ENCODE measurements at regions not wholly inside any gene's neighbourhood (a gene's known extent, or its start where the extent isn't known, plus 50 kb on each side); places are given as distances from the start of the nearest gene placed in this dataset.
A peak's percentile ranks its signal among the peaks of the same experiment; 100 is the strongest.
"Not testable (repeated sequence)": the region's sequence is repeated elsewhere in the genome, so short reads cannot be mapped to it uniquely, and the experiment has no call there.

DNA sequence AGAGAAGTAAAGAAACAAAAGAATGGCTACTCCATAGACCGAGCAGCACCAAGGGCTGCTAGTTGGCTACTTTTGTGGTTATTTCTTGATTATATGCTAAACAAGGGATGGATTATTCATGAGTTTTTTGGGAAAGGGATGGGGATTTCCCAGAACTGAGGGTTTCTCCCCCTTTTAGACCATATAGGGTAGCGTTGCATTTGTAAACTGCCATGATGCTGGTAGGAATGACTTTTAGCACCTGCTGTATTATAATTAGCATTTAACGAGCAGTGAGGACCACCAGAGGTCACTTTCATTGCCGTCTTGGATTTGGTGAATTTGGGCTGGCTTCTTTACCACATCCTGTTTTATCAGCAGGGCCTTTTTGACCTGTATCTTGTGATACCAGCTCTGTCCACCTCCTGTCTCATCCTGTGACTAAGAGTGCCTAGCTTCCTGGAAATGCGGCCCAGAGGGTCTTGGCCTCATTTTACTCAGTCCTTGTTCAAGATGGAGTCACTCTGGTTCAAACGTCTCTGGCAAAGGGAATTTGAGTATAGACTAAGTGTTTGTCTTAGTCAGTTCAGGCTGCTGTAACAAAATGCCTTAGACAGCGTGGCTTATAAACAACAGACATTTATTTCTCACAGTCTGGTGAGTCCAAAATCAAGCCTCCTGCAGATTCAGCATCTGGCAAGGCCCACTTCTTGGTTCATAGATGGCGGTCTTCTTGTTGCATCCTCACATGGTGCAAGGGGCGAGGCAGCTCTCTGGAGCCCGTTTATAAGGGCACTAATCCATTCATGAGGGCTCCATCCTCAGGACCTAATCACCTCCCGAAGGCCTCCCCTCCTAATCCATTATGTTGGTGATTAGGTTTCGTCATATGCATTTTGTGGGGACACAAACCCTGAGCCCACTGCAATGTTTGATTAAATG lies 348.3 kb upstream of the SFSWAP start:
- no peak for DNase-seq (ENCODE audit: low spot score)

DNA sequence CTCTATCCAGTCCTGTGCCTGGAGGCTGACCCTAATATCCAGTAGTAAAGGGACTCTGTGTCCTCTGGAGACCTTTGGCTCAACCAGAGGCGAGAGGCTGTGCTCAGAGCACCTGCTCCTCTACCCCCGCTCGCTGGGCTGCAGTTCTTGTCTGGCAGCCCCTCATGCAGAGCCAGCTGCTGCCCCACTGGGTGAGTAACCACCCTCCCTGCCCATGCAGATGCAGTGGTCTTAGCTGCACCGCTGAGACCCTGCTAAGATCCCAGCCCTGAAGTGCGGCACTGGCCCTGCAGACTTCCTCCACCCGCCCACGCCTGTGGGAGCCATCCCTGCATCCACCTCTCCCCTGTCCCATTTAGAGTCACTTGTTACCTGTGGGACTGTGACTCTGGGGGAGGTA lies 347.5 kb upstream of the SFSWAP start:
- DNase-seq (ENCODE audit: low spot score) = no peak

DNA sequence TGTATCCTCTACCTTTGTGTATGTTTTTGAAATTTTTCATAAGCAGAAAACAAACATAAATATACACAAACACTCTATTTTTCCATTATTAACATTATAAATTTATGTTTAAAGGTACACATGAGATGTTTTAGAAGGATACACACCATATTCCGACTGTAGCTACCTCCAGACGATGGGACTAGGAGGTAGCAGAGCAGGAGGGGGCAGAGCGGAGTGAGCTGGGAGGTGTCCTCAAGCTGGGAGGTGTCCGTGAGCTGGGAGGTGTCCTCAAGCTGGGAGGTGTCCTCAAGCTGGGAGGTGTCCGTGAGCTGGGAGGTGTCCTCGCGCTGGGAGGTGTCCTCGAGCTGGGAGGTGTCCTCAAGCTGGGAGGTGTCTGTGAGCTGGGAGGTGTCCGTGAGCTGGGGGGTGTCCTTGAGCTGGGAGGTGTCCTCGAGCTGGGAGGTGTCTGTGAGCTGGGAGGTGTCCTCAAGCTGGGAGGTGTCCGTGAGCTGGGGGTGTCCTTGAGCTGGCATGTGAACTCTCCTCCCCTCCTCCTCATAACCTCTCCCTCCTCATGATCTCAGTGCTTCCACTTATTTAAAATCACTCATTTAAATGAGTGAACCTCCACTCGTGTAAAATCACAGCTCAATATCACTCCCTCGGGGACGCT lies 346.9 kb upstream of the SFSWAP start:
- no peak for DNase-seq (ENCODE audit: low spot score)

DNA sequence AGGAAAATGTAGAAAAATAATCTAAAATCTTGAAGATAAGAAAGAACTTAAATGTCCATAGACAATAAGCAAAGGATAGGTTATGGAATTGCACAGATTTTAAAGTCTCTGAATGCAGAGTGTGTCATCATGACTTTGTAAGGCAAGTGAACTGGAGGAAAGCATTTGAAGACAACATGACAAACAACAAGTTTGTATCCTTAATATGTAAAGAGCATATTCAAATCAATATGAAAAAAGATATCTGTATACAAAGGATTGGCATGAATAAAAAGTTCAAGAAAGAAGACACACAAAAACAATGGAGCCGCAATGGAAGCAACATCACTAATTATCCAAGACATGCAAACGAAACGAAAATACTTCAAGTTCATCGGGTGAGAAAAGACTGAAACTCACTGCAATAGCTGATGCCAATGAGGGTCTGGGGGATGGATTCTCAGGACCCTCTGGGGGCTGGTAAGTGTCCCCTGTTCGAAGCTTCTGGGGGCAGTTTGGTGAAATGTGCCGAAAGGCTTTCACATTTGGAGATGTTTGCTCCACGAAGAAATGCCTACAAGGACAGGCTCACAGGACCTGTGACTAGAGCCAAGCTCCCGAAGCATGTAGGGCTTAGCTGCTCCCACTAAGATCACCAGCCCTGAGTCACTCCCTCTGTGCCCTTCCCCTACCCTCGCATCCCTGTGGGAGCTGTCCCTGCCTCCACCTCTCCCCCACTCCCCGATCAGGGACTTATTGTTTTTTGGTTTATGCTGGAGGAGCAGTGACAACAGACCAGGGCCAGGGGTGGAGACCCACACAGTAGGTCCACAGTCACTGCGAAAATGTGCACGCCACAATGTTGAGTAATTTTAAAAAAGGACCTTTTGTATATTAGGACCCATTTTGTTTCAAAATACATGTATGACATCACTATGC lies 345.7 kb upstream of the SFSWAP start:
- DNase-seq (ENCODE audit: low spot score) = no peak

DNA sequence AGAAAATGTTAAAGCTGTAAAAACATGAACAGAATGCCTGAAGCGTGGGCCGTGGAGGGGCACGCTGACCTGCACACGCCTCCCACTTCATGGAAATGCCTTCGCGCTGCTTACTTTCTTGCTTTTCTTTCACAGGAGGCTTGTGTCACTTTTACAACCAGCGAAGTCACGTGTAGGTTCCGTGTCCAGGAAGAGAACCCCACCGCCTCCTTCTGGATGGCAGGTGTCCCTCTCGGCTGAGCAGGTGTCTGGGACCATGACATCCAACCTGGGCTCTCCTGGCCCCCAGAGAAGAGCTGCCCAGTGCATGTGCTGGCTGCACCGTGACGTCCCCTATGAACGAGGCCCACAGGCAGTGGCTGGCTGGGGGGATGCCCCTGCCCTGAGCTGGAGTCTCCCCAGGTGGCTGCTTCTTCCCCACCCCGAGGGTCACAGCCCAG lies 345.0 kb upstream of the SFSWAP start:
- no peak for DNase-seq (ENCODE audit: low spot score)

DNA sequence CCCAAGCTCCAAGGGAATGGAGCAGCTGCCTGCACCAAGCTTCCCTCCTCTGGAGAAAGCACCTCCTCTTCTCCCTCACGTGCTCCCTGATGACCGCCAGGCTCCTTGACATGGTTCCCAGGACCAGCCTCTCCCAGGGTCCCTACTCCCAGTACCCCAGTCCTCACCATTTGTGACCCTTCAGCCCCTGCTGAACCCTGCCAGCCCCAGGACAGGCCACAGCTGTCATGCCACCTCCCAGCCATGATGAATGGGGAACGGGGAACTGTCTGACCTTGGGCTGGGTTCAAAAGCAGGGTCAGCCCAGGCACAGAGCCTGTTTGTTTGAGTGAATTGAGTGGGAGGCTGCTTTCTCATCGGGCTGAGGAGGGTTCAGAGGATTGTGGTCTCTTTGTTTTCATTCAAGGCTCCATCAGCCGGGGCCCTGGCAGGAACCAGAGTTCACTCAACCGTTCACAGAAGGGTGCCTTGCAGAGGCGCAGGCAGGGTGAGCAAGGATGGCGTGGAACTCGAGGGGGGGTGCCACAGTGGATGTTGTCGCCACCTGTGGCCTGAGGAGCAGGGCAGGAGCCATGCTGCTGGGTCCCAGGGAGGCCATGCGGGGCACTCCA lies 344.5 kb upstream of the SFSWAP start:
- DNase-seq (ENCODE audit: low spot score) = no peak

DNA sequence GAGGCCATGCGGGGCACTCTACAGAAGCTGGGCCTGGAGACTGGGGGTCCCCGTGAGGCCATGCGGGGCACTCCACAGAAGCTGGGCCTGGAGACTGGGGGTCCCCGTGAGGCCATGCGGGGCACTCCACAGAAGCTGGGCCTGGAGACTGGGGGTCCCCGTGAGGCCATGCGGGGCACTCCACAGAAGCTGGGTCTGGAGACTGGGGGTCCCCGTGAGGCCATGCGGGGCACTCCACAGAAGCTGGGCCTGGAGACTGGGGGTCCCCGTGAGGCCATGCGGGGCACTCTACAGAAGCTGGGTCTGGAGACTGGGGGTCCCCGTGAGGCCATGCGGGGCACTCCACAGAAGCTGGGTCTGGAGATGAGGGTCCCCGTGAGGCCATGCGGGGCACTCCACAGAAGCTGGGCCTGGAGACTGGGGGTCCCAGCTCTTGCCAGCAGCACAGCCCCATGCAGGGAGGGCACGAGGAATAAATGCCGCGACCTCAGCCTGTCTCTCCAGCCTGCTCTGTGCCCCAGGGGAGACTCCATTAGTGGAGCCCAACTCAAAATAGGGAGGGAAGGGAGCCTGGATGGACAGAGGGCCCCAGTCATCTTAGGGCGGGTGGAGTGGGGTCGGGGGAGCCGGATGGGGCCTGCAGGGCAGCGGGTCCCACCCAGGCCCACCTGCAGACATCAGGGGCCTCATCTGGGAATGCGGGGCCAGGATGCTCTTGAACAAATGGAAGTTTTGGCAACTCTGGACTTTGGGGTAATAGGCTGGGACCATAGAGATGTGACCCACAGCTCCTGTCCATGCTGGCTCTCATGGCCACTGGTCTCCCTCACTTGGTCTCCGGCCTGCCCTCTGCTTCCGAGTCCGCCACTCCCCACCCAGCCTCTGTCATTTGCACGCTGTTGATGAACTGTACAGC lies 343.6 kb upstream of the SFSWAP start:
- not testable (repeated sequence) for DNase-seq (ENCODE audit: low spot score)

DNA sequence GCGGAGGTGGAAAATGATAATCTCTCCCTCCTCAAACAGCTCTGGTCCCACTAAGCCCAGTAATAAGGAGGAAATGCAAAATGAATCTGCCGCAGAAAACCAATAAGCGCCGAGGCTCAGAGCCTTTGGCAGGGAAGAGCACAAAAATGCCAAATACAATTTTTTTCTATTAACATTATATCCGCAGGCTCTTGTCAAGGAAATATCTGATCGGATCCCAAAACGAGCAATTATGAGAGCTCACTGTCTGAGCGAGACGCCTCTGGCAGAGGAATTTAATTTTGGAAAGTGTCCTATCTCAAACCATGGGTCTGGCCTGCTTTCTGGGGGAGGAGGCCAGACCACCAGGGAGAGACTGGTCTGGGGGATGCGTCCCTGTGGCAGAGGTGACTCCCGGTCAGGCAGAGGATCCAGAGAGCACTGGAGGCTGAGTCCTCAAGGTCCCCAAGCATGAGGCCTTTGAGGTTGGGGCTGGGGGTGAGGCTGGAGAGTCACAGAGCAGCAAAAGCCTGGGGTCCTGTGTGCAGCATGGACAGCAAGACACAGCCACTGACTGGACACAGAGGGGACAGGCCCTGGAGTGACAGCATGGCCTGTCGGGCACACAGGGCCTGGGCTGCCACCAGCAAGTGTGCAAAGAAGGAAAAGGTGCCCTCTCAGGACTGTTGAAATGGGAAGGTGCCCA lies 342.8 kb upstream of the SFSWAP start:
- DNase-seq (ENCODE audit: low spot score) = no peak

DNA sequence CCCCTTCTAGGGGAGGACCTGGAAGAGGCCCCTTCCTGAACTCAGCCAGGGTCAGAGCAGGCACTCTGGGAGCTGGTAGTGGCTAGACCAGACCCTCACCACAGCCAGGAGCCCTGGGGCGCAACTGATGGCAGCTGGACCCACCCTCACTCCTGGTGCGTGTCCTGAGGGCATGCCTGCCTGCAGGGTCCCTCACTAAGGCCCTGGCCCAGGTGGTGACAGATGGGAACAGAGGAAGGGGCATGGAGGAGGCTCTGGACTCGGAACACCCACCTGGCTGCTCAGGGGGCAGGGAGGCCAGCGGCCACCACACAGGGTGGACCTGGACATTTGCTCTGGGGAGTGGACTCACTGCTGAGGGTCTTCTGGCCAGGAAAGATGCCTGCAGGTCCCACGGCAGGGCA lies 342.2 kb upstream of the SFSWAP start:
- DNase-seq (ENCODE audit: low spot score) = no peak

DNA sequence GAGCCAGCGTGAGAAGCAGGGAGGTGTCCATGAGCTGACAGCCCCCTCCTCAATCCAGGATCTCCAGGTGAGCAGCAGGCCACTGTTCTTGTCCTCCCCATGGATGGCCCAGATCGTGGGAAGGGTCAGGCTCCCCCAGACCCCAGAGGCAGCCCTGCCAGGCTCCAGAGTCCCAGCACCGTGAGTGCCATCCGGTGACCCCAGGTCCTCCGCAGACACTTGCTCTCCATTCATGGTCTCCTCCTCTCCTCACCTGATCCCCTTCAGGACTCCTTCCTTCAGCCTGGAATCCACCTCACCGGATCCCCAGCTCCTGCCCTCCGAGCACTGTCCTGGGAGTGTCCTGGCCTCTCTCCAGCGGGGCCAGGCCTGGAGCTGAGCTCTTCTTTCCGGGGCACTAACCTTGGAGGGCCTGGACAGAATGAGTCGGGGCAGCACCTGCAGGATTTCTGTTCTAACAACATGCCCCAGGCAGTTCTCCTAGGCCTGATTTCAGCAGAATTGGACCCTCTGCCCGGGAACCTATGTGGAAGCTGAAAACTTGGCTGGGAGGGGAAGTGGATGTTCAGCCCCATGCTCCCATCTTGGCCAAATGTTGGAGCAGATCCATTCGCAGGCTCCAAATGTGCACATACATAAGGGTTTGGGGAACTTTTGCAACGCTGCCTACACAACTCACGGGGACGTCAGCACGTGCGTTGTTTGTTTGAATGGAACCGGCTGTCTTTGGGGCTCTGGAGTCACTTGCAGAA lies 341.6 kb upstream of the SFSWAP start:
- no peak for DNase-seq (ENCODE audit: low spot score)

DNA sequence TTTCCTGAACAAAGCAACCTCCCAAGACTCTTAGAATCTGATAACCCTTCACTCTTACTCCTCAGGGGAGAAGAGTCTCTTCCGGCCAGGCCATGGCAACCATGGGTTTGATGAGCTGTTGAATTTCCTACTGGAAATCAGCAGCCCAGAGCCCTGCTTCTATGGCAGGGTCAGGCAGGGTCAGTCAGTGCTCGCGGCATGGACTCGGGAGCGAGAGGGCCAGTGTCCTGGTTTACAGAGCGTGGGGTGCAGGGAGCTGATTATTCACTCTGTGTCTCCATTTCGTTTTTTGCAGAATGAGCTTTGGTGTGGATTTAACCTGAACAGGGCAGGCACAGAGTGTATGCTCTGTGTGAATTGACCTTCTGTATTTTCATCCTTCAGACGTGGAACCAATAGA lies 340.6 kb upstream of the SFSWAP start:
- DNase-seq (ENCODE audit: low spot score) = no peak

DNA sequence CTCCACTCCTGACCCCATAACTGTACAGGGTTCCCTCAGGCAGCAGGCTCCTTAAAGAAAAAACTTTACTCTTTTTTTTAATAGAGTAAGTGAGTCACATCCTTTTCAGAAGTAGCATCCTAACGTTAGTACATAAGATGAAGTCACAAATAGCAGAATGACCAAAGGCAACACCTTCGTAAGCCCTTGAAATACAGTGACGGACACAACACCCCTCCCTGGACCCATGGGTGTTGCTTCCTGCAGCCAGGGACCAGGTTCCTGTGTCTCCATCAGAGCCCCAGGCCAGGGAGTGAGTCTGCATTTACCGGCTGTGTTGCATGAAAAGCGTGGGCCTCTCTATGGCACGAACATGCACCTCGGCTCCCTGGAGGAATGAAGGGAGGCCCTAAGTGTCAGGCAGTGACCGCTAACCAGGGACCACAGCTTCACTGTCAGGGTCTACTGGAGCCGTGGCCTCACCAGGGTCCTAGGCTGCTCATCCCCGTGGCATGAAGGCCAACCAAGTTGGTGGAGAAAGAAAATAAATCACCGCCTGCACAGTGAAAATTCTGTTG lies 340.0 kb upstream of the SFSWAP start:
- no peak for DNase-seq (ENCODE audit: low spot score)

DNA sequence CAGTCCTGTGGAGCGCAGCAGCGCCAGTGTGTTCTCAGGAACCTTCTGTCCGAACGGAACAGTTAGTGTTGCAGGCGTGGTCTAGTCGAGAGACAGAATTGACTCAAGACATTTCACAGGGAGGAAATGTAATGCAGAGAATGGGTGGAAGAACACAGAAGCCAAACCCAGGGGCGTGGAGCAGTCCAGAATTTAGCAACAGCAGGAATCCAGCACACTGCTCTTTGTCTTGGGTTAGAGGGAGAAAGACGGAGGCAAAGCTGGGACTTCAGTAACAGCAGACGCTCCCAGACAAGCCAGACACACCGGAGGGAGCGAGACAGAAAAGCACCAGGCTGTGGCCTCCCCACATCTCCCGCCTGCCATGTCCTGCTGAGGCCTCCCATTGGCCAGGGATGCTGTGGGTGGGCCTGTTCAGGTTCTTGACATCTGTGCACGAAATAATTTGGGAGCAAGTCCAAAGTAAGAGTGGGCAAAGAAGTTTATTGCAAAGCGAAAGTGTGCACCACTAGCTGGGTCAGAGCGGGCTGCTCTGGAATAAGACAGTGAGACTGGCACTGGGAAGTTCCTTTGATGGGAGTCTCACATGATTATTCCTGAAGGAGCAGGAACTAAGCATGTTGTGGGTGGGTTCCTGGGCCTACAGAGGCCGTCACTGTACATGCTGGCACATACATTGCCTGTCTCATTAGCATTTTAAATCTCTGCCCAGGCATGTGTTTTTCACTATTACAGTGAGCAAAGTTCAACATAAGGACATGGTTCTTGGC lies 339.3 kb upstream of the SFSWAP start:
- DNase-seq (ENCODE audit: low spot score) = peak; percentile 46

DNA sequence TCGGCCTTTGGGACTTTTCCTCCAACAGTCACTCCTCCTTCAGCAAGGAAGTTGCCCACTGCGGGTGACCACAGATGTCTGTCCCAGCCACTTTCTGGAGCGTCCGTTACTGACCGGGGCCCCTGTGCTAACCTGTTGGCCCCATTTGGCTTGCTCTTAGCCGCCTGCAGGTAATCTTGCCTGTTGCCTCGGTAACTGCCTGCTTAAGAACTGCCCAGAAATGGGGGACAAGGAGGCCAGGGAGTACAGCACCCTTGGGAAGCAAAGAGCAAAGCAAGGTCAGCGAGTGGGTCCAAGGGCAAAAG lies 338.8 kb upstream of the SFSWAP start:
- no peak for DNase-seq (ENCODE audit: low spot score)

DNA sequence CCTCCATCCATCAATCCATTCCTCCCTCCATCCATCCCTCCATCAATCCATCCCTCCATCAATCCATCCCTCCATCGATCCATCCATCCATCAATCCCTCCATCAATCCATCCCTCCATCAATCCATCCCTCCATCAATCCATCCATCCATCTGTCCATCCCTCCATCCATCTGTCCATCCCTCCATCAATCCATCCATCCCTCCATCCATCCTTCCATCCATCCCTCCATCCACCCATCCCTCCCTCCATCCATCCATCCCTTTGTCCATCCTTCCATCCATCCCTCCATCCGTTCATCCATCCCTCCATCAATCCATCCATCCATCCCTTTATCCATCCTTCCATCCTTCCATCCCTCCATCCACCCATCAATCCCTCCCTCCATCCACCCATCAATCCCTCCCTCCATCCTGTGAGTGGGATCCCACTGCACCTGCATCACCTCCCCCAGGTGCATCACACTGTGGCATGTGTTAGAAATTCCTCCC lies 338.1 kb upstream of the SFSWAP start:
- no peak for DNase-seq (ENCODE audit: low spot score)

DNA sequence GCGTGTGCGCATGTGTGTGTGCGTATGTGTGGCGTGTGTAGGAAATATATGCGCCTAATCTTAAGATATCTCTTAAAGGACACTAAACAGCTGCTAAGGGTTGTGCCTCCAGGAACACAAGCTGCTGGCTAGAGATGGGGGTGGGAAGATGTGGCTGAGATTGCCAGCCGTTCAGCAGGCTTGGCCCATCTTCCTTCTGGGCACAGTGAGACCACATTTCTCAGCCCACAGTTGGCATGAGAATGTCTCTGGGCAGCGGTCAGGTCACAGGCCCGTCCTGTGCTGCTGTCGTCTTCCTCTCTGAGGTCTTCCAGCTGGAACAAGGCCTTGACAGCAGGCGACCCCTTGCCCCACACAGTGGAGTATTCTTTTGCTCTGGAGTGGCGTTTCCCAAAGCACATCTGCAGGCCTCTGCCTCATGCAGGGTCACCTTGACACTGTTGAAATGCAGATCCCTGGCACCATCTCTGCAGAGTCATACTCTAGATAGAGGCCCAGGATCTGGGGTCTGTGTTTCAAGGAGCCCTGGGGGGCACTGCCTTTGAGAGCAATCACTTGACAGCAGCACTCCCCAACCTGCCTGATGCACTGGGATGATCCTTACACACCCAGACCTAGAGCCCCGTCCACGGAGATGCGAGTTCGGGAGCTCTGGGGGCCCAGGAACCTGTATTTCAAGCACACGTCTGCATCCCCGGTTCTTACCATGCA lies 335.5 kb upstream of the SFSWAP start:
- no peak for DNase-seq (ENCODE audit: low spot score)

DNA sequence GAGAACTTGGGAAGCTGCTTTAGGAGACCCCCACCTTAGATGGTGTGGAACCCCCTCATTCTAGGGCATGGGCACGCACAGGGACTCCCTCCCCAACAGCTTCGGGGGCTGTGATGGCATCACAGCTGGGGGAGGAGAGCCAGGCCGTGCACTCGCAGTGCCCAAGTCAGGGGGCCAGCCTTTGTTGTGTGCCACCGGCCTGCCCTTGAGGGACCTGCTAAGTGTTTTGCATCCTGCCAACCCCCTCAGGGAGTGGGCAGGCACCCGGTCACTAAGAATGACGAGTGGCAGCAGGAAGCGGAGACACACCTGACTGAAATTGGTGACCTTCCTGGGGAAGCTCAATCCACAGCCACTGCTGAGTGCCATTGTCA lies 334.9 kb upstream of the SFSWAP start:
- no peak for DNase-seq (ENCODE audit: low spot score)

Measured in AG20443 (cell line).